CD4-positive, alpha-beta T cell treated with Interleukin-17A for 4 hours (primary cell): ENCODE measurements at regions not wholly inside any gene's neighbourhood (a gene's known extent, or its start where the extent isn't known, plus 50 kb on each side); places are given as distances from the start of the nearest gene placed in this dataset.
"Not testable (repeated sequence)": the region's sequence is repeated elsewhere in the genome, so short reads cannot be mapped to it uniquely, and the experiment has no call there.

Source experiments
- DNase-seq: peaks from one replicate; pipeline ENCODE4 v3.0.0-alpha.2; 2020; ENCODE audit warnings: mixed read lengths

GRCh38 chr2:111546578-111546977, 337.4 kb downstream of the ANAPC1 start:
- not testable (repeated sequence) for DNase-seq

DNA sequence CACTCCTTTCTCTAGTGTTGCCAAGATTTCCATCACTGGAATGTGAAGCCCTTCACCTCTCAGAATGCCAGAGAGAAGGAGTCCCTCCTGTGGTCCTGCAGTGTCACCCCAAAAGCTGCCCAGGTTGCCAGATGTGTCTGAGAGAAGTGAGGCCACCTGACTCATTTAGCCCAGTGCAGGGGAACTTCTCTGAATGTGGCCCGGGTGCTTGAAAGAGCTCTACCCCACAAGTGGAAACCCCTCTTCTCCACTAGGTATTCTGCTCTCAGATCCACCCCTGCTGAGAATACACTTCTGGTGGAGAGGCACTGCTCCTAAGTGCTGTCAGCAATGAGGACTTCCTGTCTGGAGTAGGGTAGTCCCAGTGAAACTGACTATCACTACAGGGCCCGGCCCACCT, 334.8 kb downstream of the ANAPC1 start:
- not testable (repeated sequence) for DNase-seq

GRCh38 chr2:111551428-111551827, 332.6 kb downstream of the ANAPC1 start:
- DNase-seq = not testable (repeated sequence)

DNA sequence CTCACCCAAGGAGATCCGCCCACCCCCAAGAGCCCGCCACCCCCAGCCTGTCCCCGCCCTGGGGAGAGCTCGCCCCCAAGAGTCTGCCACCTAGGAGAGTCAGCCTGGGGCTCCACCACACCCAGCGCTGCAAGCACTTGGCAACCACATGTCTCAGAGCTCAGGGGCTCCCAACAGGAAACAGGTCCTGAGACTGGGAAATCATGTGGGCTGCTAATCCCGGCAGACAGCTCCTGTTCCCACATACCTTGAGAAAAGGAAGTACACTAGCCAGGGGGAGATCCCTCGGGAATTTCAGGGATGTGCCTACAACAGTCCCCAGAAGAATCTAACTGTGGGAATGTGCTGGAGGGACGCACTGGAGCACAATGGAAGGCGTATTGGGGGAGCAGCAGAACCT, 331.4 kb downstream of the ANAPC1 start:
- DNase-seq = not testable (repeated sequence)

GRCh38 chr2:111559301-111559700, 324.7 kb downstream of the ANAPC1 start:
- not testable (repeated sequence) for DNase-seq

DNA sequence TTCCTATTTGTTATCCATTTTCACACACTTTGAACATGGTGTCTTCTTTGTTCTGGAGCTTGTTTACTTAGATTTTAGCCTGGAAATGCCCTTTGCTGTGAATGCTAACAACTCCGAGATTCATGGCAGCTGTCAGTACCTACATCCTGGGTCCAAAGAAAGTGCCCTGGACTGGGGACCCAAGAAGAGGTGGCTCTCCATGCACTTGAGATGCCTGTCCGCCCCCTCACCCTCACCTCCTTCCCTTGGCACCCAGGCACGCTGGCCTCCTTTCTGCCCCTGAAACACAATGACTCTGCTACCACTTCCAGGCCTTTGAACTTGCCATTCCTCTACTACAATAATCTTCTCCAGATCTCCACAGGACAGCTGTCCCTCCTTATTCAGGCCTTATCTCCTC, 324.2 kb downstream of the ANAPC1 start:
- not testable (repeated sequence) for DNase-seq

- not testable (repeated sequence) for DNase-seq
Measured at GRCh38 chr2:111566068-111566467, 317.9 kb downstream of the ANAPC1 start.

- DNase-seq = not testable (repeated sequence)
Measured at GRCh38 chr2:111567233-111567632, 316.8 kb downstream of the ANAPC1 start.

DNA sequence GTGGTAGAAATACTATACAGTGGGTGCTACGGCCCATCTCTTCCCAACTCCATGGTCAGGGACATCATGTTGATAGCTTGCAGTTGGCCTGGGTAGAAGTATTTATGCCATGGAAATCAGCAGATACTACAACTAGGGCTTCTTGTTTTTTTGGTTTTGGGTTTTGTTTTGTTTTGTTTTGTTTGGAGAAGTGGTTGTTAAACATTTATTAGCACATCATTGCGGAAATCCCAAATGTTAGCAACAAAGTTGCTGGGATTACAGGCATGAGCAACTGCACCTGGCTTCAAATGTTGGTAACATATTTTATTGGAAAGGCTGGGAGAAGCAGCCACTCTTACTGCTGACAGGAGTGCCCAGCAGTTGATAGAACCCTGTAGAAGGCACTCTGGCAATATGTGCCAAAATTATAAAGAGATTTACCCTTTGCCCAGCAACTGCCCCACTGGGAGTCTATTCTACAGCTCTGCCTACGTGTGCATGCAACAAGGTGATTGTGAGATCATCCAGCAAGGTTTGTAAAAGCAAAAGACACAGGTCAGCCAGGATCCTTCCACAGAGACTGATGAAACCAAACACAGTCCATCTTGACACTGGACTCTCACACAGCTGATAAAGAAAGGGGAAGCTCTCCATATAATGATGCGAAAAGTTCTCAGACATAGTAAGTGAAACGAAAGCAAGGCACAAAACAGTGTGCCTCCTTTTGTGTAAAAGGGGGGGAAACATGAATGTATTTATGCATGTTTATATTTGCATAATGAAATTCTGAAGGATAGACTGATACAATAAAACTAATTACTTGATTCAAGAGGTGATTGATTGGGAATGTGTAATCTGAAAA, 314.4 kb downstream of the ANAPC1 start:
- not testable (repeated sequence) for DNase-seq

DNA sequence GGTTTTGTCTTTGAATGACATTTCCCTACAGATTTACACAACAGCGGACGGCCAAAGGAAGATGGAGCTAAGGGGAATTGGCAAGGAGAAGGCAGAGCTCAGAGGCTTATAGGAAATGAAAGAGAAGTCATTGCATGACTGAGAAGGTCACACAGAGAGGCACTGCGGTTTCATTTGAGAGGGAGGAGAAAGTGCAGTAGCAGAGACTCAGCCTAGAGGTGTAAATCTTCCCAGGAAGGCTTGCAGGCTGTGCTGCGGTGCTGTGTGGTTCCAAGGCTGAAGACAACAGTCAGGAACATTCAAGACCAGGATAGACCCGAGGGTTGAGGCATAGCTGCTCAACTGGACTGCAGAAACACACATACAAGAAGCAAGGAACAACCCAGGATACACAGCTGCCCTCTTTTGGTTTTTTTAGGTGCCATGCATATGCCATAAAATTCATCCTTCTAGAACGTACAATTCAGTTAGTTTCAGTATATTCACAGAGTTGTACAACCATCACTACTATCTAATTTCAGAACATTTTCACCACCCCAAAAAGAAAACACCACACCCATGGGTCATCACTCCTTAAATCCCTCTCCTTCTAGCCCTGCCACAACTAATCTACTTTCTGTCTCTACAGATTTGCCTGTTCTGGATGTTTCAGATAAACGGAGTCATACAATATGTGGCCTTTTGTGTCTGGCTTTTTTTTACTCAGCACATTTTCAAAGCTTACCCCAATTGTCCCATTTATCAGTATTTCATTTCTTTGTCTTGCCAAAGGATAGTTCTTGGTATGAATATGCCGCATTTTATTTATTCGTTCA, 313.5 kb downstream of the ANAPC1 start:
- DNase-seq = not testable (repeated sequence)

DNA sequence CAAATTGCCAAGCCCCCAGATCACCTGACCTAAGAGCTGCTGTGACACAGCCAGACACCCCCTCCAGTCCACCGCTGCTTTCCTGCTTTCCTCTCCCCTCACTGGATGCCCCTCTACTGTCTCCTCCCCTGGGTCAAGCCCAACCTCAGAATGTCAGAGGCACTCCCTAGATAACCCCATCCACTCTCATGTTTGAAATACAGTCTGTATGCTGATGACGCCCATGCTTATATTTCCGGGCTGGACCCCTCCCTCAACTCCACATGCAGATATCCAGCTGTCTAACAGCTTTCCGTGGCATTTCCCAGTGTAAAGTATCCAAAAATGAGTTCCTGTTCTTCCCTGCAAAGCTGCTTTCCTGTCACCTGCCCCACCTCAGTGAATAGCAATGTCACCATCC, 309.2 kb downstream of the ANAPC1 start:
- DNase-seq = not testable (repeated sequence)

DNA sequence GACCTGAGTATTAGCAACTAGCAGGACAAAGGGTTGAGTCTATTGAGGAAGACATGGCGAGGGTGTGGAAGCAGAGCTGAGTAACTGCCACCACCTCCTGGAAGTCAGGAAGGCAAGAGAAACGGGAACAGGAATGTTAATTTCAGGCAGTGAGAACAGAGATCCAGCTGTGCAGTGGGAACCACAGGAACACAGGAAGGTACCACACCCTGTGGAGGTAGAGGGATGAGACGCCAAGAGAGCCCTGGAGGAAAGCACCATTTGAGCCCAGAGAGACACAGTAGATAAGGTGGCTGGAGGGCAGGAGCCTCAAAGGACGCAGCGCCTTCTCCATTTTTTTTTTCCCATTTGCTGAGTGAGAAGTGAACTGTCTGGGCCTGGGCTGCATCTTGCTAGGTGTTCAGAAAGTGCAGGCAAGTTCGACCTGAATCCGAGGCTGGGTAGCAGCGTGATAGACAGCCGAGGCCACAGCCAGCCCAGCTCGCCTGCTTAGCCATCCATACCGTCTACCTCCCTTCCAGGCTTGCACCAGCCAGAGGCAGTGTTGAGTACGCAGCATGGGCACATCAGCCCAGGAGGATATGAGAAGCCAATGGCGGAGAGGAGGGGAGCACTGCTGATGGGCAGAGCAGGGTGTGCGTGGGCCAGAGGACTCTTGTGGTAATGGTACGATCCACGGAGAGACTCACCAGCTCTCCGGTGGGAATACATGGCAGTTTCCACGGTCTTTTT, 306.7 kb downstream of the ANAPC1 start:
- DNase-seq = not testable (repeated sequence)

DNA sequence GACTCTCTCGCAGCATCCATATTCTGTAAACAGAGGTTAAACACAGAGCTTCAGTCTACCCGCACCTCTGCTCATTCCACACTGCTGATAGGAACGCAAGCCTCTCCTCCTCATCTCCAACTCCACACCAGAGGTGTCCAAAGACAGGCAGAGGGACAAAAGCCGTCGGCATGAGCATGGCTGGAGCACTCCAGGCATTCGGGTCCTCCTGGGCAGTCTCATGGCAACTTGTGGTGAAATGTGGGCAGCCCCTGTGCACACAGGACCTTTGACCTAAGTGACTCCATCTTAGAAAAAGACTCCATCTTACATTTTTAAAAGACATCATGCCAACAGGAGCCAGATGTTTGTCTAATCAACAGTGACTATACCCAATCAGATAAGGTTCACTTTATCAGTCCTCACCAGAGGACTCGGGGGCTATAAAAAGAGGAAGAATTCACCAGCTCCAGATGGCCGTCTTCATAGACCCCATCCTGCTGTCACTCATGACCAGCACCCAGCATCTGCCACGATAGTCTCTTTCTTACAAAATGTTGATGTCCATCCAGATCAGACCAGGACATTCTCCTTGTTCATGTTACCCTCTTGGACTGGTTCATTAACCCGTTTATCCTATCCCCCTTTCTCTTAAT, 304.4 kb downstream of the ANAPC1 start:
- DNase-seq = not testable (repeated sequence)

GRCh38 chr2:111580616-111581015, 303.4 kb downstream of the ANAPC1 start:
- not testable (repeated sequence) for DNase-seq

GRCh38 chr2:111582090-111582489, 301.9 kb downstream of the ANAPC1 start:
- DNase-seq = not testable (repeated sequence)

DNA sequence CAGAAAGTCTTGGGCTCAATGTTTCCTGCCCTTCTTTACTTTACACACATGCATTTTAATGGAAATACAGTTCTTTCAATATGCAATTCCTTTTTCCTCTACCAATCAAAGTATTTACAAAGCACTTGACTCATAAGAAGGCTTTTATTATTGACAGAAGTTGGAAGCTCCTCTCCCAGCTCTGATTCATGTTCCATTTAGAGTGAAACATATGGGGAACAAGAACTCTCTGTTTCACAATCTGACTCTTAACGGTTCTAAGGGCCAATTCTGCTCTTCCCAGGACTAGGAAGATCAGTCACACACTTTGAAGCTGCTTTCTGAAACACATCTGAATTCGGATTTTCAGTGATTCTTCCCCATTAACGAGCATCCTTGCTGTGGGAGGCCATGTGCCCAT, 300.5 kb downstream of the ANAPC1 start:
- not testable (repeated sequence) for DNase-seq

- not testable (repeated sequence) for DNase-seq
Measured at GRCh38 chr2:111584540-111584939, 299.5 kb downstream of the ANAPC1 start.

GRCh38 chr2:111584950-111585349, 299.0 kb downstream of the ANAPC1 start:
- not testable (repeated sequence) for DNase-seq

DNA sequence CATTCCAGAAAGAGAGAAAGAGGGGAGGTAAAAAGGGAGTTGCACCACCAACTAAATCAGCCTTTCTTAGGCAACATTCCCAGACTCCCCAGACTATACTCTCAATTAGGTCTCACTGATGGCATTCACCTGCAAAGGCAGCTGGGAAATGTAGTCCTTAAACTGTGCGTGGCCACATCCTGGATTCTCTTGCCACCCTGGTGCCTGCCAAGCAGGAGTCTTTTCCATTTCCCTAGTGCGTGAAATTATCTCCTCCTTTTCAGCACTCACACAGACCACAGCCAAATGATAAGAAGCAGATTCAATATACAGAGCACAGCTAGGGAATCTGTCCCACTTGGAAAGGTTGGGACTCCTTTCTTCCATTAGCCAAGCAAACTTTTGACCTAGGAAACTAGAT, 298.0 kb downstream of the ANAPC1 start:
- not testable (repeated sequence) for DNase-seq

GRCh38 chr2:111595072-111595471, 288.9 kb downstream of the ANAPC1 start:
- not testable (repeated sequence) for DNase-seq

- not testable (repeated sequence) for DNase-seq
Measured at GRCh38 chr2:111596808-111597705, 286.9 kb downstream of the ANAPC1 start.
